Endothelial cell of umbilical vein (primary cell): ENCODE measurements at regions not wholly inside any gene's neighbourhood (a gene's known extent, or its start where the extent isn't known, plus 50 kb on each side); places are given as distances from the start of the nearest gene placed in this dataset.

Experiments
- CTCF ChIP-seq, 2 donors: IDR thresholded peaks; 1 replicate in 1 of 2; 2 replicates in 1 of 2; pipeline ENCODE4 v1.5.1; 2011; ENCODE audit warnings: low read length in 2 of 2, mild to moderate bottlenecking in 2 of 2, moderate library complexity in 2 of 2, control low read depth in 1 of 2, inconsistent platforms in 1 of 2, low read depth in 1 of 2; ENCODE audit not compliant: insufficient read depth in 1 of 2; ENCODE audit errors: extremely low read depth in 1 of 2
- EZH2 ChIP-seq: IDR thresholded peaks from 2 replicates; pipeline ENCODE4 v1.6.1; 2012; ENCODE audit warnings: borderline replicate concordance, low read depth, mild to moderate bottlenecking, moderate library complexity, low read length, inconsistent platforms; ENCODE audit not compliant: severe bottlenecking
- FOS ChIP-seq: IDR thresholded peaks from 2 replicates; pipeline ENCODE4 v1.6.1; 2011; ENCODE audit warnings: mild to moderate bottlenecking, low read length, moderate library complexity, borderline replicate concordance; ENCODE audit not compliant: insufficient read depth
- JUN ChIP-seq: IDR thresholded peaks from 2 replicates; pipeline ENCODE4 v1.6.1; 2011; ENCODE audit warnings: borderline replicate concordance, low read depth; ENCODE audit not compliant: insufficient read length, insufficient read depth
- POLR2A ChIP-seq: IDR thresholded peaks from 2 replicates; pipeline ENCODE4 v1.6.1; 2012; ENCODE audit warnings: low read depth, mild to moderate bottlenecking, control low read depth, low read length

- TF ChIP-seq CTCF (IDR thresholded peaks at IDR 0.05; ENCODE audit: extremely low read depth in 1 of 2, insufficient read depth in 1 of 2, low read depth in 1 of 2, low read length in 2 of 2) (peak in 1 of 2 donors; percentile 4), EZH2 (no peak), POLR2A (no peak), JUN (no peak), FOS (no peak)
Measured at GRCh38 chr13:69524459-69525150, 583.0 kb upstream of the ATXN8OS start.
